ENCODE measurements at regions not wholly inside any gene's neighbourhood (a gene's known extent, or its start where the extent isn't known, plus 50 kb on each side); places are given as distances from the start of the nearest gene placed in this dataset.

GRCh38 chr11:116170526-116171120 lies 602.2 kb downstream of the BUD13 start:
- ChIA-PET POLR2A (no interaction called here), CTCF (no interaction called here)

GRCh38 chr11:116169776-116170175 lies 603.0 kb downstream of the BUD13 start:
- ChIA-PET CTCF (no interaction called here), POLR2A (no interaction called here)
- no peak for DNase-seq (ENCODE audit: extremely low spot score)
- TF ChIP-seq CTCF (IDR thresholded peaks at IDR 0.05; ENCODE audit: control extremely low read depth, extremely low read depth, low read depth, missing control alignments), result no peak

More at GRCh38 chr11:116170526-116171120, 602.2 kb downstream of the BUD13 start:
- no peak for DNase-seq (ENCODE audit: extremely low spot score)
- no peak for TF ChIP-seq CTCF (IDR thresholded peaks at IDR 0.05; ENCODE audit: control extremely low read depth, extremely low read depth, low read depth, missing control alignments)

GRCh38 chr11:116168459-116168787 lies 604.4 kb downstream of the BUD13 start:
- no peak for TF ChIP-seq CTCF (IDR thresholded peaks at IDR 0.05; ENCODE audit: control extremely low read depth, extremely low read depth, low read depth, missing control alignments)
- CTCF ChIA-PET, result interaction anchor here (2.5 kb wide), 1 partner anchor 9 kb away, joined by 9 read pairs; no protein-coding TSS in a partner anchor
- no peak for DNase-seq (ENCODE audit: extremely low spot score)
- POLR2A ChIA-PET, result no interaction called here

GRCh38 chr11:116167706-116168458 lies 604.9 kb downstream of the BUD13 start:
- ChIA-PET CTCF (interaction anchor here (0.8 to 2.5 kb wide), 2 partner anchors 10 to 37 kb away, joined by 3 to 9 read pairs; no protein-coding TSS in a partner anchor), POLR2A (no interaction called here)
- no peak for TF ChIP-seq CTCF (IDR thresholded peaks at IDR 0.05; ENCODE audit: control extremely low read depth, extremely low read depth, low read depth, missing control alignments)
- no peak for DNase-seq (ENCODE audit: extremely low spot score)

- TF ChIP-seq CTCF (IDR thresholded peaks at IDR 0.05; ENCODE audit: control extremely low read depth, extremely low read depth, low read depth, missing control alignments), result no peak
- ChIA-PET CTCF (interaction anchor here (0.8 to 2.5 kb wide), 3 partner anchors 11 to 524 kb away, joined by 3 to 9 read pairs (median 3); no protein-coding TSS in a partner anchor), POLR2A (no interaction called here)
- DNase-seq (ENCODE audit: extremely low spot score), result no peak
These were observed 606.0 kb downstream of the BUD13 start for GRCh38 chr11:116166573-116167465.

GRCh38 chr11:116164843-116165242 lies 607.9 kb downstream of the BUD13 start:
- no peak for DNase-seq (ENCODE audit: extremely low spot score)
- TF ChIP-seq CTCF (IDR thresholded peaks at IDR 0.05; ENCODE audit: control extremely low read depth, extremely low read depth, low read depth, missing control alignments), result no peak
- ChIA-PET CTCF (no interaction called here), POLR2A (no interaction called here)

Measured in GM10248 (cell line).